DND-41 (cell line): ENCODE measurements at regions not wholly inside any gene's neighbourhood (a gene's known extent, or its start where the extent isn't known, plus 50 kb on each side); places are given as distances from the start of the nearest gene placed in this dataset.

ENCODE experiments used
- ATAC-seq: fragments of 200-7000 bp; cut with Tn5 transposase; 3 replicates; pipeline ENCODE4 v1.9.1; 2021; ENCODE audit warnings: low read depth; ENCODE audit not compliant: insufficient read depth
- DNase-seq: peaks from one replicate; pipeline ENCODE4 v3.0.0-alpha.2; 2020
- H2AFZ ChIP-seq: 2 replicates; pipeline ENCODE4 v1.6.0; 2012; ENCODE audit warnings: low read depth, low read length
- H3K27ac ChIP-seq: 2 replicates; pipeline ENCODE4 v1.5.1; 2012; ENCODE audit warnings: low read length, inconsistent platforms
- H3K27me3 ChIP-seq: fragments of 200-600 bp; sonication (generic); 2 replicates; pipeline ENCODE4 v1.6.0; 2012; ENCODE audit warnings: low read length, mild to moderate bottlenecking, inconsistent platforms; ENCODE audit not compliant: insufficient read depth, poor library complexity
- H3K36me3 ChIP-seq: 2 replicates; pipeline ENCODE4 v1.5.1; 2012; ENCODE audit warnings: low read length, inconsistent platforms; ENCODE audit not compliant: insufficient read depth
- H3K4me1 ChIP-seq: 2 replicates; pipeline ENCODE4 v1.5.1; 2012; ENCODE audit warnings: mild to moderate bottlenecking, low read length; ENCODE audit not compliant: insufficient read depth
- H3K4me2 ChIP-seq: 2 replicates; pipeline ENCODE4 v1.6.0; 2012; ENCODE audit warnings: mild to moderate bottlenecking, moderate library complexity, low read length, inconsistent platforms; ENCODE audit not compliant: insufficient read depth
- H3K4me3 ChIP-seq, 2 experiments: fragments of 200-600 bp in 1 of 2; shearing (Covaris generic) in 1 of 2; 2 replicates each; pipeline ENCODE4 v1.5.1; 2012 to 2016; ENCODE audit warnings: inconsistent platforms in 2 of 2, low read length in 2 of 2, mild to moderate bottlenecking in 2 of 2, low read depth in 1 of 2, moderate library complexity in 1 of 2
- H3K79me2 ChIP-seq: 2 replicates; pipeline ENCODE4 v1.6.0; 2012; ENCODE audit warnings: low read length, inconsistent platforms; ENCODE audit not compliant: insufficient read depth
- H3K9ac ChIP-seq: 2 replicates; pipeline ENCODE4 v1.6.0; 2012; ENCODE audit warnings: low read depth, mild to moderate bottlenecking, inconsistent platforms, low read length, moderate library complexity
- H3K9me3 ChIP-seq: 2 replicates; pipeline ENCODE4 v1.5.1; 2012; ENCODE audit warnings: low read length, moderate library complexity, mild to moderate bottlenecking, inconsistent platforms; ENCODE audit not compliant: insufficient read depth, severe bottlenecking
- H4K20me1 ChIP-seq: 2 replicates; pipeline ENCODE4 v1.6.0; 2012; ENCODE audit warnings: low read length; ENCODE audit not compliant: insufficient read depth
- EZH2 ChIP-seq: IDR thresholded peaks from 3 replicates; pipeline ENCODE4 v1.6.1; 2012; ENCODE audit warnings: borderline replicate concordance, low read depth, mild to moderate bottlenecking, moderate library complexity, low read length, inconsistent platforms; ENCODE audit not compliant: severe bottlenecking
- TF ChIP-seq, protein P1 (sequence below): IDR thresholded peaks from 2 replicates; pipeline ENCODE4 v1.5.1; 2012; ENCODE audit warnings: borderline replicate concordance, low read length, moderate library complexity, mild to moderate bottlenecking; ENCODE audit not compliant: poor library complexity, severe bottlenecking; ENCODE audit errors: extremely low read depth

DNA sequence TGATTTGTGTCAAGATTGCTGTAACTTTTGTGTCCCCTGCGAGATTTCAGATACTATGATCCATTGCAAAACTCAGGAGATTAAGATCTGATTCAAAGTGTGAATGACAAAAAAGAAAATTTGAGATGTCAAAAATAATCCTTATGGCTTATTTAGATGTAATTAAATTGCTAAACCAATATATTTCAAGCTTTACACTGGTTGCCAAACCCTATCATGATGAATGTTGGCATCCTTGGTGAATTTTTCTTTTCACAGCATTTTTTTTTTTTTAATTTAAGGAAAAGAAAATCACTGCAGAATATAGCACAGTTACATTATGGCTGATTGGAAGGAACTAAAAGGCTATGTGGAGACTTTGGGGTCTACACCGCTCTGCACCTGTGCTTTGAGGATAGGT, 133.5 kb upstream of the PITRM1 start:
- Histone ChIP-seq H3K79me2 (no peaks in the 10 kb centered on the region), H4K20me1 (no peaks in the 10 kb centered on the region), H3K4me1 (no peaks in the 10 kb centered on the region), H3K27me3 (peaks cover 2% of the 10 kb centered on the region), H3K9ac (no peak overlapping the region), H3K27ac (no peak overlapping the region), H3K4me2 (no peak overlapping the region), H3K36me3 (no peaks in the 10 kb centered on the region), H2AFZ (no peak overlapping the region), H3K9me3 (no peaks in the 10 kb centered on the region), H3K4me3 (no peak overlapping the region)
- ATAC-seq: no peak
- DNase-seq: no peak
- TF ChIP-seq, protein P1, sequence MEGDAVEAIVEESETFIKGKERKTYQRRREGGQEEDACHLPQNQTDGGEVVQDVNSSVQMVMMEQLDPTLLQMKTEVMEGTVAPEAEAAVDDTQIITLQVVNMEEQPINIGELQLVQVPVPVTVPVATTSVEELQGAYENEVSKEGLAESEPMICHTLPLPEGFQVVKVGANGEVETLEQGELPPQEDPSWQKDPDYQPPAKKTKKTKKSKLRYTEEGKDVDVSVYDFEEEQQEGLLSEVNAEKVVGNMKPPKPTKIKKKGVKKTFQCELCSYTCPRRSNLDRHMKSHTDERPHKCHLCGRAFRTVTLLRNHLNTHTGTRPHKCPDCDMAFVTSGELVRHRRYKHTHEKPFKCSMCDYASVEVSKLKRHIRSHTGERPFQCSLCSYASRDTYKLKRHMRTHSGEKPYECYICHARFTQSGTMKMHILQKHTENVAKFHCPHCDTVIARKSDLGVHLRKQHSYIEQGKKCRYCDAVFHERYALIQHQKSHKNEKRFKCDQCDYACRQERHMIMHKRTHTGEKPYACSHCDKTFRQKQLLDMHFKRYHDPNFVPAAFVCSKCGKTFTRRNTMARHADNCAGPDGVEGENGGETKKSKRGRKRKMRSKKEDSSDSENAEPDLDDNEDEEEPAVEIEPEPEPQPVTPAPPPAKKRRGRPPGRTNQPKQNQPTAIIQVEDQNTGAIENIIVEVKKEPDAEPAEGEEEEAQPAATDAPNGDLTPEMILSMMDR: no peak
- TF ChIP-seq EZH2: no peak

DNA sequence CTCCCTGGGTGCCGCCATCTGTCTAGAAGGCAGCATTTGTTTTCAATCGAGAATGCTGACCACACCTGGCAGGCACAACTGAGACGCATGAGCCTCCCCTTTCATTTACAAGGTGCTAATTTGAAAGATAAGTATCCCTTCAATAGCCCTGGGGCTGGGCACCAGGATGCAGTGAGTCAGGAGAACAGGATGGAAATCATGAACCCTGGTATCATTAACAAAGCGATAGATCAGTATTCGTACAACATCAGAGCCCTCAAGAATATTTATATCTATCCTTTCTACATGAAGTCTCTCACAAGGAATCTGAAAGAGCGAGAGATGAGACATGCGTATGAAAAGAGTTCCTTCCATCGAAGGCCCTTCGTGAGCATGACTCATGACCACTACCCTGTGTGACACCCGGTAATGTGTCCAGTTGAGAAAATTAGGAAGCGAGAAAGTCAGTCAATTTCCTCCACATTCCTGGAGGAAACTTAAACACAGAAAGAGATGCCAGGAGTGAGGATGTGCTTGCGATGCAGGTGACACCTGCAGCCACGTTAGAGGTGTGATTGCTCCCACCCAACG, 123.1 kb upstream of the PITRM1 start:
- no peak overlapping the region for H3K9ac ChIP-seq
- H3K4me1 ChIP-seq: no peaks in the 10 kb centered on the region
- no peak for TF ChIP-seq EZH2
- TF ChIP-seq, protein P1: no peak
- H3K27ac ChIP-seq: no peak overlapping the region
- ATAC-seq: no peak
- H3K79me2 ChIP-seq: no peaks in the 10 kb centered on the region
- H2AFZ ChIP-seq: no peak overlapping the region
- H4K20me1 ChIP-seq: no peaks in the 10 kb centered on the region
- H3K4me3 ChIP-seq: no peak overlapping the region
- no peaks in the 10 kb centered on the region for H3K36me3 ChIP-seq
- no peak for DNase-seq
- H3K9me3 ChIP-seq: no peaks in the 10 kb centered on the region
- H3K27me3 ChIP-seq: no peaks in the 10 kb centered on the region
- no peak overlapping the region for H3K4me2 ChIP-seq

DNA sequence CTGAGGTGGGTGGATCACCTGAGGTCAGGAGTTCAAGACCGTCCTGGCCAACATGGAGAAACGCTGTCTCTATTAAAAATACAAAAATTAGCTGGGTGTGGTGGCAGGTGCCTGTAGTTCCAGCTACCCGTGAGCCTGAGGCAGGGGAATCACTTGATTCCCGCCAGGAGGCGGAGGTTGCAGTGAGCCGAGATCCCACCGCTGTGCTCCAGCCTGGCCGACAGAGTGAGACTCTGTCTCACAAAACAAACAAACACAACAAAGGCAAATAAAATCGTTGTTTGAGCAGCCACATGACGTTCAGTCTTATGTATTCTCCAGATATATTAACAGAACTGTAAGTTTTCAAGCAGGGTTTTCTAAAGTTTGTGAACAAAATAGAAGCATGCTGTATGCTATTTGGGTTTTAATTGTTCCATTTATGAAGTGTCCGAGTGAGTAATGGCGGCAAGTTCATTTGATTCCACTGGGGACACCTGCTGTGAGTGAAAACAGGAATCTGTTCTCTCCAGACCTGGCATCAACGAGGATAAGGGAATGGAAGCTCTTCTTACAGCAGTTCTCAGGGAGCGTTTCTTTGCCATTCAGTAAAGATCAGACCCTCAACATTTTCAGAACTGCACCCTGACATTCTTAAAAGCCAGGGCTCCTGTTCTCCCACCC, 122.5 kb upstream of the PITRM1 start:
- Histone ChIP-seq H3K79me2 (no peaks in the 10 kb centered on the region), H3K4me1 (no peaks in the 10 kb centered on the region), H3K4me3 (no peak overlapping the region), H3K36me3 (no peaks in the 10 kb centered on the region), H3K9ac (no peak overlapping the region), H3K9me3 (no peaks in the 10 kb centered on the region), H2AFZ (no peak overlapping the region), H3K4me2 (no peak overlapping the region), H3K27ac (no peak overlapping the region), H3K27me3 (no peaks in the 10 kb centered on the region), H4K20me1 (no peaks in the 10 kb centered on the region)
- ATAC-seq (no peak), DNase-seq (no peak)
- no peak for TF ChIP-seq EZH2
- TF ChIP-seq, protein P1: no peak
